RWPE1 (cell line): ENCODE measurements at regions not wholly inside any gene's neighbourhood (a gene's known extent, or its start where the extent isn't known, plus 50 kb on each side); places are given as distances from the start of the nearest gene placed in this dataset.

Experiments
- CTCF ChIA-PET: fragments of 350-600 bp; sonication (Branson Sonifier 250); formaldehyde crosslinking; extraction: SDS; loops from one replicate; lab custom pipeline; 2021; lab: Yijun Ruan, JAX
- POLR2A ChIA-PET: fragments of 400-600 bp; formaldehyde crosslinking; extraction: SDS; loops from one replicate; lab custom pipeline; 2020; ENCODE audit warnings: antibody characterized with exemption; ENCODE audit not compliant: low non-redundant PET; lab: Yijun Ruan, JAX
- DNase-seq: peaks from one replicate; pipeline ENCODE4 v3.0.0; 2012; ENCODE audit warnings: low spot score
- H3K27ac ChIP-seq: fragments of 450-650 bp; 2 replicates; pipeline ENCODE4 v1.5.1; 2017
- TF ChIP-seq, protein P1 (sequence below): fragments of 450-650 bp; conservative IDR thresholded peaks from 2 replicates; pipeline ENCODE4 v1.5.1; 2017; ENCODE audit warnings: low read depth, mild to moderate bottlenecking

GRCh38 chr7:124171068-124171467 is 138.2 kb upstream of the TMEM229A start:
- DNase-seq: peak; percentile 6
- CTCF ChIA-PET: interaction anchor here (0.5 to 1.0 kb wide), 4 partner anchors 43 to 613 kb away, joined by 3 to 6 read pairs (median 3); partner anchors contain the start of gene GPR37
- POLR2A ChIA-PET: no interaction called here
- H3K27ac ChIP-seq: no peak overlapping the region
- TF ChIP-seq, protein P1, sequence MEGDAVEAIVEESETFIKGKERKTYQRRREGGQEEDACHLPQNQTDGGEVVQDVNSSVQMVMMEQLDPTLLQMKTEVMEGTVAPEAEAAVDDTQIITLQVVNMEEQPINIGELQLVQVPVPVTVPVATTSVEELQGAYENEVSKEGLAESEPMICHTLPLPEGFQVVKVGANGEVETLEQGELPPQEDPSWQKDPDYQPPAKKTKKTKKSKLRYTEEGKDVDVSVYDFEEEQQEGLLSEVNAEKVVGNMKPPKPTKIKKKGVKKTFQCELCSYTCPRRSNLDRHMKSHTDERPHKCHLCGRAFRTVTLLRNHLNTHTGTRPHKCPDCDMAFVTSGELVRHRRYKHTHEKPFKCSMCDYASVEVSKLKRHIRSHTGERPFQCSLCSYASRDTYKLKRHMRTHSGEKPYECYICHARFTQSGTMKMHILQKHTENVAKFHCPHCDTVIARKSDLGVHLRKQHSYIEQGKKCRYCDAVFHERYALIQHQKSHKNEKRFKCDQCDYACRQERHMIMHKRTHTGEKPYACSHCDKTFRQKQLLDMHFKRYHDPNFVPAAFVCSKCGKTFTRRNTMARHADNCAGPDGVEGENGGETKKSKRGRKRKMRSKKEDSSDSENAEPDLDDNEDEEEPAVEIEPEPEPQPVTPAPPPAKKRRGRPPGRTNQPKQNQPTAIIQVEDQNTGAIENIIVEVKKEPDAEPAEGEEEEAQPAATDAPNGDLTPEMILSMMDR: 0 out of 2 replicates have a peak, but pooled peaks have one; percentile 12

DNA sequence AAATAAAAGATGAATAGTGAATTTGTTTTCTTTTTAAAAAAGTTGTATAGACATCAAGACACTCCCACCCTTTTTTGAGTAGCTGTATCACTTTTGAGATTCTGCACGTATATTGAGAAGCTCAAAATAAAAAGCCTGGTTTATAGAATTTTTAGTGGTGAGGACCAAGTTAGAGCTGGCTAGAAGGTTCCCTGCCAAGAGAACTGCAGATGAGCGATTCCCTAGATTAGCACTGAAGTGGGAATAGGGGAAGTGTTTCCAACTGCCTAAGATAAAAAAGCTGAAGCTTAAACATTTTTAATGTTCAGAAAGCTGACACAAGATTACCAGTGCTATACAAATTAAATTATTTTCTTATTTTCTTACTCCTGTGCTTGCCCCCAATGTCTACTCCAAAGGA is 135.7 kb upstream of the TMEM229A start:
- DNase-seq: no peak
- TF ChIP-seq, protein P1: no peak
- H3K27ac ChIP-seq: no peak overlapping the region
- ChIA-PET POLR2A (no interaction called here), CTCF (no interaction called here)

DNA sequence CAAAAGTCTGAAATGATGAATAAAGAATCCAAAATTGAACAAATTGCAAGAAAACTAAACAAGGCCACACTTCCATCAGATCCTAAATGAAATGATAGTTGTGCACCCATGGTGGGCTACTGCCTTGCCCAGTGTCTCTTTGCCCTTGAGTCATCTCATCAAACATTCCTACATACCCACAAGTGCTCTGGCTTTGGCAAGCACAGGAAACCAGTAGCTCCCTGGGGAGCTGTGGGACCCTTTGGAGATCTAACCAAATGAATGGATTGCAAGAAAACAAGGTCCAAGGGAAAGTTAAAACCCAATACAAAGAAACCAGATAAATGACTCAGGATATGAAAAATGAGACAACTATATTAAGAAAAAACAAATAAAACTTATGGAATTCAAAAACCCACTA is 129.8 kb upstream of the TMEM229A start:
- TF ChIP-seq, protein P1: no peak
- H3K27ac ChIP-seq: no peak overlapping the region
- DNase-seq: no peak
- ChIA-PET CTCF (no interaction called here), POLR2A (no interaction called here)

GRCh38 chr7:124155432-124156022 is 122.7 kb upstream of the TMEM229A start:
- DNase-seq: peak; percentile 21
- H3K27ac ChIP-seq: no peak overlapping the region
- ChIA-PET CTCF (interaction anchor here (0.6 to 1.0 kb wide), 5 partner anchors 43 to 630 kb away, joined by 3 to 5 read pairs (median 4); partner anchors contain the start of gene GPR37), POLR2A (no interaction called here)
- TF ChIP-seq, protein P1: peak; percentile 49

- CTCF ChIA-PET: no interaction called here
- POLR2A ChIA-PET: no interaction called here
- TF ChIP-seq, protein P1: no peak
- no peak overlapping the region for H3K27ac ChIP-seq
- peak; percentile 16 for DNase-seq
These were observed 120.2 kb upstream of the TMEM229A start for GRCh38 chr7:124152859-124153692.

DNA sequence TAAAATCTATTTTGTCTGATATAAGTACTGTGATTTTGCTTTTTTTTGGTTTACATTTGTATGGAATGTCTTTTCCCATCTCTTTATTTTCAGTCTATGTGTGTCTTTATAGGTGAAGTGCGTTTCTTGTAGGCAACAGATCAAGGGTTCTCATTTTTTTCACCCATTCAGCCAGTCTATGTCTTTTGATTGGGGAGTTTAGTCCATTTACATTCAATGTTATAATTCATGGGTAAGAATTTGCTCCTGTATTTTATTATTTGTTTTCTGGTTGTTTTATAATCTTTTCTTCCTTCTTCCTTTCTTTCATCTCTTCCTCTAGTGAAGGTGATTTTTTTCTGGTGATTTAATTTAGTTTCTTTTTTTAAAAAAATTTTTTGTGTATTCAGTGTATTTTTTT is 104.8 kb upstream of the TMEM229A start:
- no peak overlapping the region for H3K27ac ChIP-seq
- CTCF ChIA-PET: no interaction called here
- POLR2A ChIA-PET: no interaction called here
- TF ChIP-seq, protein P1: no peak
- DNase-seq: no peak
